Esophagus squamous epithelium (tissue), 5 donors: ENCODE measurements at regions not wholly inside any gene's neighbourhood (a gene's known extent, or its start where the extent isn't known, plus 50 kb on each side); places are given as distances from the start of the nearest gene placed in this dataset.

Source experiments
- DNase-seq: peaks from one replicate; lab custom pipeline; 2025; lab: John Stamatoyannopoulos, UW
- H3K27ac ChIP-seq, 4 donors: fragments of 200-600 bp; sonication (generic); one replicate each; pipeline ENCODE4 v1.5.1; 2016 to 2019; ENCODE audit warnings: mild to moderate bottlenecking in 1 of 4
- H3K27me3 ChIP-seq, 4 donors: fragments of 200-600 bp; sonication (generic); 1 replicate in 3 of 4; 2 replicates in 1 of 4; pipeline versions ENCODE4 v1.5.1 to v1.6.0; 2017 to 2021; ENCODE audit warnings: antibody characterized with exemption in 1 of 4
- H3K36me3 ChIP-seq, 3 donors: fragments of 200-600 bp; sonication (generic); one replicate each; pipeline ENCODE4 v1.5.1; 2016 to 2019
- H3K4me1 ChIP-seq, 3 donors: fragments of 200-600 bp; sonication (generic); one replicate each; pipeline ENCODE4 v1.5.1; 2017 to 2019
- H3K4me3 ChIP-seq, 4 donors: fragments of 200-600 bp; sonication (generic); 1 replicate in 3 of 4; 2 replicates in 1 of 4; pipeline ENCODE4 v1.5.1; 2016 to 2019; ENCODE audit warnings: mild to moderate bottlenecking in 2 of 4, moderate library complexity in 1 of 4
- H3K9me3 ChIP-seq, 3 donors: fragments of 200-600 bp; sonication (generic); one replicate each; pipeline ENCODE4 v1.5.1; 2016 to 2019
- CTCF ChIP-seq, 6 experiments: fragments of 450-650 bp in 4 of 6; fragments of 200-600 bp in 2 of 6; sonication (generic) in 2 of 6; IDR thresholded peaks; one replicate each; pipeline ENCODE4 v1.5.1; 2016 to 2019; ENCODE audit warnings: antibody characterized with exemption in 6 of 6, mild to moderate bottlenecking in 4 of 6, moderate library complexity in 4 of 6
- POLR2A ChIP-seq, 4 donors: fragments of 450-650 bp; IDR thresholded peaks; one replicate each; pipeline ENCODE4 v1.6.1; 2017; ENCODE audit warnings: antibody characterized with exemption in 4 of 4, mild to moderate bottlenecking in 4 of 4, moderate library complexity in 3 of 4
- WGBS, 2 donors: methylation state at CpG; one replicate each; pipeline ENCODE4 v1.1.5; 2018; 5-methylcytosine and 5-hydroxymethylcytosine counted together
- intact Hi-C: fragments of 100-400 bp; cut with DNase I; formaldehyde crosslinking; loops from one replicate; pipeline ENCODE4 v1.15.0; 2022
- donor health status: DM: yes; HTN: yes; CAD: no.

- intact Hi-C loops, result no loop called here
- DNase-seq, result no peak
- 43 to 57% methylated on average over 3 of the region's 3 CpGs for WGBS, 2 donors
- Histone ChIP-seq H3K9me3 (no peaks in the 10 kb centered on the region), H3K27me3 (no peaks in the 10 kb centered on the region), H3K27ac (no peak overlapping the region), H3K4me1 (no peaks in the 10 kb centered on the region), H3K36me3 (no peaks in the 10 kb centered on the region), H3K4me3 (no peak overlapping the region)
- TF ChIP-seq POLR2A (IDR thresholded peaks at IDR 0.05) (no peak), CTCF (IDR thresholded peaks at IDR 0.05) (no peak)
Measured at GRCh38 chr4:136992032-136992431, 540.3 kb downstream of the PCDH18 start.

GRCh38 chr4:136985683-136986082 is 546.6 kb downstream of the PCDH18 start:
- Histone ChIP-seq H3K36me3 (no peaks in the 10 kb centered on the region), H3K4me3 (no peak overlapping the region), H3K27me3 (no peaks in the 10 kb centered on the region), H3K27ac (no peak overlapping the region), H3K9me3 (no peaks in the 10 kb centered on the region), H3K4me1 (no peaks in the 10 kb centered on the region)
- TF ChIP-seq POLR2A (IDR thresholded peaks at IDR 0.05), result no peak
- TF ChIP-seq CTCF (IDR thresholded peaks at IDR 0.05), result no peak
- DNase-seq, result no peak
- WGBS, 2 donors, result 56 to 70% methylated on average over 1 of the region's 1 CpG
- intact Hi-C loops, result no loop called here

- 75 to 88% methylated on average over 4 of the region's 4 CpGs for WGBS, 2 donors
- DNase-seq, result no peak
- Histone ChIP-seq H3K4me1 (no peaks in the 10 kb centered on the region), H3K4me3 (no peak overlapping the region), H3K27ac (no peak overlapping the region), H3K27me3 (no peaks in the 10 kb centered on the region), H3K36me3 (no peaks in the 10 kb centered on the region), H3K9me3 (no peaks in the 10 kb centered on the region)
- TF ChIP-seq POLR2A (IDR thresholded peaks at IDR 0.05), result no peak
- no peak for TF ChIP-seq CTCF (IDR thresholded peaks at IDR 0.05)
- intact Hi-C loops, result no loop called here
Measured at GRCh38 chr4:136967069-136967468, 565.2 kb downstream of the PCDH18 start.

- no peaks in the 10 kb centered on the region for H3K4me1 ChIP-seq
- H3K9me3 ChIP-seq, result no peaks in the 10 kb centered on the region
- DNase-seq, result no peak
- WGBS, 2 donors, result 79 to 81% methylated on average over 3 of the region's 3 CpGs
- intact Hi-C loops, result no loop called here
- H3K27ac ChIP-seq, result no peak overlapping the region
- no peaks in the 10 kb centered on the region for H3K27me3 ChIP-seq
- TF ChIP-seq POLR2A (IDR thresholded peaks at IDR 0.05) (no peak), CTCF (IDR thresholded peaks at IDR 0.05) (no peak)
- H3K4me3 ChIP-seq, result no peak overlapping the region
- no peaks in the 10 kb centered on the region for H3K36me3 ChIP-seq
Measured at GRCh38 chr4:136965478-136965877, 566.8 kb downstream of the PCDH18 start.

- Histone ChIP-seq H3K27me3 (no peaks in the 10 kb centered on the region), H3K36me3 (no peaks in the 10 kb centered on the region), H3K4me1 (no peaks in the 10 kb centered on the region), H3K27ac (no peak overlapping the region), H3K4me3 (no peak overlapping the region), H3K9me3 (no peaks in the 10 kb centered on the region)
- intact Hi-C loops, result no loop called here
- no peak for DNase-seq
- WGBS, 2 donors, result 58 to 74% methylated on average over 2 of the region's 2 CpGs
- TF ChIP-seq CTCF (IDR thresholded peaks at IDR 0.05) (no peak), POLR2A (IDR thresholded peaks at IDR 0.05) (no peak)
Measured at GRCh38 chr4:136962868-136963267, 569.4 kb downstream of the PCDH18 start.
